ENCODE measurements at regions not wholly inside any gene's neighbourhood (a gene's known extent, or its start where the extent isn't known, plus 50 kb on each side); places are given as distances from the start of the nearest gene placed in this dataset.

DNA sequence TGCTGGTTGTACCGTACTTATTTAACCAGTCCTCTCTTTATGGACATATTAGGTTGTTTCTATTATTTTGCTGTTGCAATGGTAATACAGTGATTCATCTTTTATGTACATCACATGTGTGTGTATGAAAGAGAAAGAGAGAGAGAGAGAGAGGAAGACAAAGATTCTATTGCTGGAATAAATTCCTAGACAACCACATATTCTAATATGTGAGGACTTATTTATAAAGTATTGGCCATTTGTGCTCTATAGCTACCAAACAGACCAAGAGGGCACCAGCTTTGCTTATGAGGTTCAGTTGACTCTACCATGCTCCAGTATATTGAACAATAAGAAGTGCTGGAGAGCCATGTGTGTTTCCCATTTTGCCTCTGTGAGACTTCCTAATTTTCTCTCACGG is 513.5 kb downstream of the DMAC1 start:
- intact Hi-C loops (cut with micrococcal nuclease; ENCODE audit: unreplicated experiment) = no loop called here
- TF ChIP-seq, protein P1, sequence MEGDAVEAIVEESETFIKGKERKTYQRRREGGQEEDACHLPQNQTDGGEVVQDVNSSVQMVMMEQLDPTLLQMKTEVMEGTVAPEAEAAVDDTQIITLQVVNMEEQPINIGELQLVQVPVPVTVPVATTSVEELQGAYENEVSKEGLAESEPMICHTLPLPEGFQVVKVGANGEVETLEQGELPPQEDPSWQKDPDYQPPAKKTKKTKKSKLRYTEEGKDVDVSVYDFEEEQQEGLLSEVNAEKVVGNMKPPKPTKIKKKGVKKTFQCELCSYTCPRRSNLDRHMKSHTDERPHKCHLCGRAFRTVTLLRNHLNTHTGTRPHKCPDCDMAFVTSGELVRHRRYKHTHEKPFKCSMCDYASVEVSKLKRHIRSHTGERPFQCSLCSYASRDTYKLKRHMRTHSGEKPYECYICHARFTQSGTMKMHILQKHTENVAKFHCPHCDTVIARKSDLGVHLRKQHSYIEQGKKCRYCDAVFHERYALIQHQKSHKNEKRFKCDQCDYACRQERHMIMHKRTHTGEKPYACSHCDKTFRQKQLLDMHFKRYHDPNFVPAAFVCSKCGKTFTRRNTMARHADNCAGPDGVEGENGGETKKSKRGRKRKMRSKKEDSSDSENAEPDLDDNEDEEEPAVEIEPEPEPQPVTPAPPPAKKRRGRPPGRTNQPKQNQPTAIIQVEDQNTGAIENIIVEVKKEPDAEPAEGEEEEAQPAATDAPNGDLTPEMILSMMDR (conservative IDR thresholded peaks at IDR 0.05) = no peak
- no peak for TF ChIP-seq EZH2 (IDR thresholded peaks at IDR 0.05; ENCODE audit: low read depth)

DNA sequence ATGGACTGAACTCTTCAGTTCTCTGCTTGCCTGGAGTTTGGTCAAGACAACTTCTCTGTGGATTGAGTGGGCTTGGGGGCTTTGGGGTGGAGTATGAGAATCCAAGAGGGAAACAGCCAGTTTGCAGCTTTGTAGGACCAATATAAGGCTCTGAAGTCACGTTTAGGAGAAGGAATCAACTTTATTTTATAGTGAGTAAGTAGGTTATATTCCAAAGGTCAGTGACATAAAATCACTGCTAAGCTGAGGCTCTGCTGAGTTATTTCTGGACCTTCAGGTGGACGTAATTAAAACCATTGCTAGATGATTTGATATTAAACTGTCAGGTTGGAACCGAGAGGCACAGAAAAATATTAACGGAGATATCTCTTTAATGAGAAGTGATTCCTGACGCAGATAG is 514.4 kb downstream of the DMAC1 start:
- H3K27me3 ChIP-seq (ENCODE audit: insufficient read depth, low read depth) = peaks cover 29% of the 10 kb centered on the region; the same call in 1 of the 2 replicates
- POLR2A ChIA-PET (ENCODE audit: unreplicated experiment) = no interaction called here
- H3K27ac ChIP-seq = no peak overlapping the region
- intact Hi-C loops (cut with micrococcal nuclease; ENCODE audit: unreplicated experiment) = no loop called here
- H3F3A ChIP-seq (ENCODE audit: insufficient read depth, low read depth) = no peaks in the 10 kb centered on the region
- H4K20me1 ChIP-seq (ENCODE audit: insufficient read depth) = no peaks in the 10 kb centered on the region
- CTCF ChIA-PET = no interaction called here
- DNase-seq = no peak
- H2AFZ ChIP-seq = no peak overlapping the region
- no peaks in the 10 kb centered on the region for H3K4me1 ChIP-seq (replicated peaks; ENCODE audit: insufficient read depth)
- no peaks in the 10 kb centered on the region for H3K9me2 ChIP-seq (ENCODE audit: insufficient read depth)
- no peaks in the 10 kb centered on the region for H3K36me3 ChIP-seq (ENCODE audit: low read depth)
- no peaks in the 10 kb centered on the region for H3K79me2 ChIP-seq (ENCODE audit: low read depth)
- H3K4me3 ChIP-seq = no peak overlapping the region
- no TSS peak for BruUV-seq (replicated peaks)
- no peak for TF ChIP-seq EZH2 (IDR thresholded peaks at IDR 0.05; ENCODE audit: low read depth)
- TF ChIP-seq, protein P1 (conservative IDR thresholded peaks at IDR 0.05) = no peak
- no peaks in the 10 kb centered on the region for H3K9me3 ChIP-seq (ENCODE audit: insufficient read depth, low read depth)
- H3K4me2 ChIP-seq = no peak overlapping the region

More for the DNA sequence above, 513.5 kb downstream of the DMAC1 start:
- H4K20me1 ChIP-seq (ENCODE audit: insufficient read depth) = no peaks in the 10 kb centered on the region
- ChIA-PET CTCF (no interaction called here), POLR2A (ENCODE audit: unreplicated experiment) (no interaction called here)
- no peak overlapping the region for H2AFZ ChIP-seq
- DNase-seq = no peak
- H3K4me1 ChIP-seq (replicated peaks; ENCODE audit: insufficient read depth) = no peaks in the 10 kb centered on the region
- H3K79me2 ChIP-seq (ENCODE audit: low read depth) = no peaks in the 10 kb centered on the region
- H3K4me2 ChIP-seq = no peak overlapping the region
- no peaks in the 10 kb centered on the region for H3K9me3 ChIP-seq (ENCODE audit: insufficient read depth, low read depth)
- no peak overlapping the region for H3K4me3 ChIP-seq
- no peaks in the 10 kb centered on the region for H3K36me3 ChIP-seq (ENCODE audit: low read depth)
- peaks cover 29% of the 10 kb centered on the region; the same call in 1 of the 2 replicates for H3K27me3 ChIP-seq (ENCODE audit: insufficient read depth, low read depth)
- BruUV-seq (replicated peaks) = no TSS peak
- H3F3A ChIP-seq (ENCODE audit: insufficient read depth, low read depth) = no peaks in the 10 kb centered on the region
- H3K9me2 ChIP-seq (ENCODE audit: insufficient read depth) = no peaks in the 10 kb centered on the region
- H3K27ac ChIP-seq = no peak overlapping the region

DNA sequence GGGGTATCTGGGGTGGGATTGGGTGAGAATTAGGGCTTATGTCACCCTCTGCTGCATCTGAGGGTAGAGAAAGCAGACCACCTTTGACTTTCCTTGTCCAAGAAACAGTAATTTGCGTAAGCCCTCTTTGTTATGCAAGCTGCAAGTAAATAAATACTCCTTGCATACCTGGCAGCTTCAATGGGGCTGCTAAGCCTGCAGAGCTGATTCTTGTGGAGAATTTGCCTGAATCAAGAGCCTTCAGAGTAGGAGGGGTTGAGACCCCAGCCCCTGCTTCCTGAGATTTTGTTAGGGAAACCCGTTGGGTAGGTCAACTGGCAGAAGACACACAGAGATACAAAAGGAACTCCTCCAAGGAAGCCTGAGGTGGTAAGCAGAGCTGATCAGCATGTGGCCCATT is 515.1 kb downstream of the DMAC1 start:
- Histone ChIP-seq H3K27ac (no peak overlapping the region), H3F3A (ENCODE audit: insufficient read depth, low read depth) (no peaks in the 10 kb centered on the region), H3K9me2 (ENCODE audit: insufficient read depth) (no peaks in the 10 kb centered on the region), H2AFZ (no peak overlapping the region), H4K20me1 (ENCODE audit: insufficient read depth) (no peaks in the 10 kb centered on the region), H3K4me1 (replicated peaks; ENCODE audit: insufficient read depth) (no peaks in the 10 kb centered on the region), H3K36me3 (ENCODE audit: low read depth) (no peaks in the 10 kb centered on the region), H3K4me2 (no peak overlapping the region), H3K27me3 (ENCODE audit: insufficient read depth, low read depth) (peaks cover 29% of the 10 kb centered on the region; the same call in 1 of the 2 replicates), H3K4me3 (no peak overlapping the region), H3K9me3 (ENCODE audit: insufficient read depth, low read depth) (no peaks in the 10 kb centered on the region), H3K79me2 (ENCODE audit: low read depth) (no peaks in the 10 kb centered on the region)
- intact Hi-C loops (cut with micrococcal nuclease; ENCODE audit: unreplicated experiment) = no loop called here
- POLR2A ChIA-PET (ENCODE audit: unreplicated experiment) = no interaction called here
- no peak for TF ChIP-seq EZH2 (IDR thresholded peaks at IDR 0.05; ENCODE audit: low read depth)
- TF ChIP-seq, protein P1 (conservative IDR thresholded peaks at IDR 0.05) = no peak
- no TSS peak for BruUV-seq (replicated peaks)
- DNase-seq = no peak
- CTCF ChIA-PET = no interaction called here
